Muscle of arm (tissue), 1 donor: ENCODE measurements at regions not wholly inside any gene's neighbourhood (a gene's known extent, or its start where the extent isn't known, plus 50 kb on each side); places are given as distances from the start of the nearest gene placed in this dataset.

Experiments
- DNase-seq: peaks from one replicate; pipeline ENCODE4 v3.0.0-alpha.2; 2013

GRCh38 chr5:73374520-73375190 lies 73.9 kb downstream of the FOXD1 start:
- DNase-seq = no peak

- no peak for DNase-seq
Observed at GRCh38 chr5:73373814-73374510, 74.6 kb downstream of the FOXD1 start.

DNA sequence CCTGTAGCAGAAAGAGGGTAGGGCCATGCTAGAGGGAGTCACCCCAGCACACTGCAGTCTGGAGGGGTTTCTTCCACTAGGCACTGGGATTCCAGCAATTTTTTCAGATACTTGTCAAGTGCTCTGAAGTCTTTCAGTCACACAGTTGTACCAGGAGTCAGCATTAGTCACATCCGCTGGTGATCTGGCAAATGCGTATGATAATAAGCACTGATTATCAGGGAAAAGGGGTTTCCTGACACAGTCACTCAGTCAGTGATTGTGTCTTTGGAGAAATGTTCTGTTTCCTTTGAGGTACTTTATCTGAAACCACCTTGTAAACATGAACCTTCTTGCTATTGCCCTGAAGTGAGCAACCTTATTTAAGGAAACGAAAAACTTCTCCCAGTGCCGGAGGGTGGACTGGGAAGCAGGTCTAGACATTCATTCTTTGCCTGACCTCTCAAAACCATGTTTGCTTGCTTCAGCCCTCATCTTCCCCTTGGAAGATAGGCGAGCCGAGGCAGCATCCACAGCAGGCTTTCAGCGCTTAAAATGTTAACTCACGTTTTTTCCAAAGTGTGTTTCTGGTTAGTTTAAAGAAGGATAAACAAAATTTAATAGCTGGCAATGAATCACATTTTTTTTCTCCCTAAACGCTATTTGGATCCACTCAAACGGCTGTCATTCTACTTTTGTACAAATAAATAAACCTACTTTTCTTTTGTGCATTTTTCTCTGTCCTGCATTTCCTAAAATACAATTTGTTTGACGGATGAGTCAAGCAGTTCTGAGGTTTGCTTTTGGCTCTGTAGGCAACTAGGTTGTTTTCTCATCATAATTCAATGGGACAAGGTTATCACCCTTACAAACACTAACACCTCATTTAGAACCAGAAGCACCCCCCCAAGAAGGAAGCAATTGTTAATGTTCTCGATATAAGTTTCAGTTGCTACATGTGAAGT lies 77.7 kb downstream of the FOXD1 start:
- DNase-seq = no peak

DNA sequence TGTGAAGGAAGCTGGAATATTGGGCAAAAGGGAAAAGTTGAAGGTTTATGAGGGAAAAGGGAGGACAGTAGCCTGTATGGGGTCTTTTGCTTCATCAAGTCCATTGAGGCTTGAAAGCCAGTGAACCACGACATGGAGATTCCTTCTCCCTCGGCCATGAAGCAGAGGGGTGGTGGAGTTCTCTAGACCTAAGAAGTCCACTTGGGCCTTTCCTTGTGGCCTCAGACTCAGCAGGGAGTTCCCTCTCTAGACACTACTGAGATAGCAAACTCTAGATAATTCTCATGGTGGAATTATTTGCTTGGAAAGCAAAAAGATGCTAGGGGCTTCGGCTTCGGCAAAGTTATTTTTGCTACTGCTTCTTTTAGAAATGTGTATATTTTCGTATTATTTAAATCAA lies 78.5 kb downstream of the FOXD1 start:
- DNase-seq = no peak

DNA sequence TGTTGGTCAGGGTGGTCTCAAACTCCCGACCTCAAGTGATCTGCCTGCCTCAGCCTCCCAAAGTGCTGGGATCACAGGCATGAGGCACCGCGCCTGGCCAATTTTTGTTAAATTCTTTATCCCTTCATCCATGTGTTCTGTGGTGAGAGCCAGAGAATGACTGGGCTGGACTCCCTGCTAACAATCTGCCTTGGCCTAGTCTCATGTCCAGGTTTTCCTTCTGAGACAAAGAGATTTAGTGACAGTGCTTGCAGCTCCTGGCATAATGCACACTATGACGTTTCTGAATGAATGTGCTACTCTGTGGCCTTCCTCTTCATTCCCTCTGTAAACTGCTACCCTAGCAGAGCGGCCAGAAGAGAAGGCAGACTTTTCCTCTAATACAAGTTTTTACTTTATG lies 79.3 kb downstream of the FOXD1 start:
- peak; percentile 61 for DNase-seq

GRCh38 chr5:73367650-73368049 lies 80.9 kb downstream of the FOXD1 start:
- DNase-seq = no peak

DNA sequence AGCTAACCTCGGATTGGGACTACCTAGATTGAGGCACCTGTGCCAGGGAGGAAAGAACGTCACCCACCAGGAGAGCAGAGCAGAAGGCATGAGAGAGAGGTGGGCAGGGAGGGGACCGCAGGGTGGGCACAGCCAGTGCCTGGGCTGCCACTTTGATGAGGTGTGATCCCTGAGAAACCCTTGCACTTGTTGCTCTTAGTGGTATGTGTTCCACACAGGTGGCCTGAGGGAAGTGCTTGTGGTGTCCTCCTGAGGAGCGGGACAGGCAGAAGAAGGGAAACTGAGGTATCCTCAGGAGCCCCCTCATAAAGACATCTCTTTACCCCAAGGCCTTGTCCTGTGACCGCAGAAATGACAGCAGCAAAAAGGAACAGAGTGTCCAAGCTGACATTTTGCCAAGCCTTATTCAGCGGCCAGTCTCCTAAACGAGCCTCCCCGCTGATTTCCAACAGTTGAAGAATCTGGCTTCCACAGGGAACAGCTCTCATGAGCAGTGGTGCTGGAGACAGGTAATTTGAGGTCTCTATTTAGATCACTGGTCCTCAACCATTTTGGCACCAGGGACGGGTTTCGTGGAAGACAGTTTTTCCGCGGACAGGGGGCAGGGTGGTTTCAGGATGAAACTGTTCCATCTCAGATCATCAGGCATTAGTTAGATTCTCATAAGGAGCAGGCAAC lies 82.4 kb downstream of the FOXD1 start:
- no peak for DNase-seq

DNA sequence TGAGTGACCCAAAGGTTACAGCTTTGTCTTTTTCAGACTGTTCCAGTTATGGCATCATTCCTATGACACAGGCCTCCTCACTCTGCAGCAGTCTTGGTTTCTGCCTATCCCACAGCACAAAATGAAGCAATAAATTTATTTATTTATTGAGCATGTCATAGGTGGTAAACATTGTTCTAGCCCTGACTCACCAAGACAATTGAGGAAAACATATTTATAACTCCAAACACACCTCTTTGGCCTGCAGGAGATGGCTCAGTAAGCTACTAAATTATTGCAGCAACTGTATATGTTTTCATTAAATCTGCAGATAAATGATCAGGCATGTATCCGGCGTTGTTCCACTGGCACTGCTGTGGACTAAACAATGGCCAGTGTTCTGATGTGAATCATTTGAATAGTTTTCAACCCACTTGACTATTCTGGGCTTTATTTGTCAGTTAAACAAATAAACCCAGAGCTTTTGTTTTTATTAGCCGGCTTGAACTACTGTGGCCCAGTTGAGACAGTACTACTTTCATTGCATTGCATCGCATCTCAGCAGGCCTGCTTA lies 83.2 kb downstream of the FOXD1 start:
- DNase-seq = no peak

DNA sequence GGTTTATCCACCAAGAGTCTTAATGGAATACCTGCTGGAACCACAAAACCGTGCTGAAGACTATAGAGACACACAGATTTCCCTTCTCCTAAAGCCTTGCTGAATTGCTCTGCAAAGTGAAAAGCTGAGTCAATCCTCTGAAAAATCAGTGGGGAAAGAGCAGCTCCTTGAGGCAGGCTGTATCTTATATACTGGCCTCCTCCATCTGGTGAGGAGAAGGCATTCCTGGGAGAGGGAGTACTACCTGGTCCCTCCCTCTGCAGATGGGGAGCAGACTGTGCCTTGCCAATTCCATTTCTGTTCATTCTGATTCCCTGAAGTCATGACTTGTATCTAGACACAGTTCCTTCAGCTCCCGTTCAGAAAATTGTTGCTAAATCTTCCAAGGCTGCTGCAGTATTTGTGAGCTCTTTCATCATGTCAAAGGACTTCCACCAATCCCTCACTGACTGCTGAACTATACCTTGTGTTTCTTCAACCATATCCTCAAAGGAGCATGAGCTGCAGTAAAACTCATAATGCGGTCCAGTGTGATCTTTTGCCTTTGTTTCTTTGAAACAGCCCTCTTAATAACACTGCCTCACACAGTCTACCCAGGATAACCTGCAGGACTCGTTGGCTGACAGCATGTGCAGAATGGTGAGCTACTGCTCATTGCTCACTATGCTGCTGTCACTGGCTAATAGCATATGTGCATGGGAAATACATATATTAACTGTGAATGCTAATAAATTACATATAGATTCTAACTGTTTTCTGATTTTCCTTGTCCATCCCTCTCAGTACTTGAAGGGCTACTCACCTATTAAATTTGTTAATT lies 84.5 kb downstream of the FOXD1 start:
- no peak for DNase-seq

DNA sequence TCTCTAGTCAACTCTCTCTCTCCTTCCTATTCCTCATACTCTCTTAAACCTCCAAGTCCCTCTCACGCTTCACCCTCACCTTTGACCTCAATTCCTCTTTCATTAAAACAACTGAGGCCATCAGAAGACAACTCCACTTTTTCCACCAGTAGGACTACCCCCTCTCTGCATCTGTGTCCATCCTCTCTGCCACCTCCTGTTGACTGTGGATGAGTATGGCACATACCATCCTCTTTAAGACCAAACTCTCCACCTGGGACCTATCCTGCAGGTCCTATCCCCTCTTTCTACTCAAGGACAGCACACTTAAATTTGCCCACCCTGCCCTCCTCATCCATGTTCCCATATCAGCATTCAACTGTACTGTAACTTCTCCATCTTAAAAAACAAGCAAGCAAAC lies 89.2 kb downstream of the FOXD1 start:
- no peak for DNase-seq

DNA sequence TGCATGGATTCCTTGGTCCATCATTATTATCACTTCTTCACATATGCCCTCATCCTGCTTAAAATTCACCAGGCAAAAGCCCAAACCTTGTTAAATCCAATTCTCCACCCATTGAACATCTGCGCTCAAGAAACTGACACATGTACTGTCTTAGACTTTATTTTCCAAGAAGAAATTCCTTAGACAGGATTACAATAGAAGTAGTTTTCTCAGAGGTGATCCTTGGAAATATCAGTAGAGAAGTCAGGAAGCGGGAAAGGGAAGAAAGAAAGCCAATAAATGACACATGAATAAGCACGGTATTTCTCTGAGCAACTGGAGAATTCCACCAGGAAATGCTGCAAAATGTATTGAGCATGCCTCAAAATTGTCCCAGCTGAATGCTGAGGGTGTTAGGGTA lies 90.2 kb downstream of the FOXD1 start:
- no peak for DNase-seq

- DNase-seq = no peak
Observed at GRCh38 chr5:73357576-73357975, 91.0 kb downstream of the FOXD1 start.

- no peak for DNase-seq
Observed at GRCh38 chr5:73355108-73355507, 93.5 kb downstream of the FOXD1 start.

- DNase-seq = no peak
Observed at GRCh38 chr5:73354406-73354805, 94.2 kb downstream of the FOXD1 start.

DNA sequence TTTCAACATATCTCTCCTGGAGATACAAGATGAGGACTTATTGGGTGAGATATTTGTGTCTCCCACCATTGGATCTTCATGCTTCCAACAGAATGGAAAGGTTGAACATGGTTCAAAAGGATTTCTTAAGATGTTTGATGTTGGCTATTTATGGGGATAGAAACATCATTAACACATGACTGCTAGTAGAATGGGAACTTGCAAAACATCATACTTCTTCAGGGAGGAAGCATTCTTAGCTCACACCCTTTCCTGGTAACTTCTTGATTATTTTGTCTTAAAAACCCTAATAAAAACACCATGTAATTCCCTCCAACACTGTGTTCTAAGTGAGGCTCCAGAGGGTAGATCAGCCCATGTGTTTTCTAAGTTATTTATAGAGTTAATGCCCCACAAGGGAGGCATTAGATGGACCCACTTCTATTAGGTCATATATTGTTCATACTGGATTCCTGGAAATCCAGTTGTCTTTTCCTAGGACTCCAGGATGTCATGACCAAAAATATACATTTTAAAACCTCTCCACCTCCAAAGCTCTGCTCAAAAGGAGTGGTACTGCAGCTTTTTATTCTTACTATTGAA lies 95.8 kb downstream of the FOXD1 start:
- DNase-seq = no peak

GRCh38 chr5:73352243-73352642 lies 96.3 kb downstream of the FOXD1 start:
- no peak for DNase-seq

DNA sequence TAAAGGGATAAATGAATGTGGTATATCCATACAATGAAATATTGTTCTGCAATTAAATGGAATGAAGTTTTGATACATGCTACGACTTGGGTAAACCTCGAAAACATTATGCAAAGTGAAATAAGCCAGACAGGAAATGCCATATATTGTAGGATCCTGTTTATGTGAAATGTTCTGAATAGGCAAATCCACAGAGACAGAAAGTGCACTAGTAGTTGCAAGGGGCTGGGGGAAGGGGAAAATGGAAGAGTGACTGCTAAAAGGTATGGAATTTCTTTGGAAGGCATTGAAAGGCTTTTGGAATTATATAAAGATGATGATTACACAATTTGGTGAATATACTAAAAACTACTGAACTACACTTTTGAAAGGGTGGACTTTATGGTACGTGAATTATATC lies 97.0 kb downstream of the FOXD1 start:
- DNase-seq = no peak

GRCh38 chr5:73346878-73347408 lies 101.6 kb downstream of the FOXD1 start:
- no peak for DNase-seq

- no peak for DNase-seq
Observed at GRCh38 chr5:73344835-73345234, 103.7 kb downstream of the FOXD1 start.

DNA sequence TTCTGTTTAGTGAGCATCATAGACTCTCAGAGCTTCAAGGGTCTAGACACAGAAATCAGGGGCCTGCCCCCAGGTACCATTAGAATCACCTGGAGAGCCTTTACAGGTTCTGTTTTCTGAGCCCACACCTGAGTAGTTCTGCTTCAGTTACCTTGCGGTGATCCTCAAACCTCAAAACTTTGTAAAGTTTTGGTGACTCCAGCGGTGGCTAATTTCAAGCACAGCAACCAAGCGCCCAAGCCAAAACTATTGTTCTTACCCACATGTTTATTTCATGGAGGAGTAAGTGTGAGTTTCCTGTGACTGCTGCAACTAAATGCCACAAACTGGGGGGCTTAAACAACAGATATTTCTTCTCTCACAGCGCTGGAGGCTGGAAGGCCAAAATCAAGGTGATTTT lies 108.9 kb downstream of the FOXD1 start:
- DNase-seq = no peak
